HepG2 (cell line): ENCODE measurements at regions not wholly inside any gene's neighbourhood (a gene's known extent, or its start where the extent isn't known, plus 50 kb on each side); places are given as distances from the start of the nearest gene placed in this dataset.
A peak's percentile ranks its signal among the peaks of the same experiment; 100 is the strongest.

Experiments
- ATAC-seq: fragments of 200-7000 bp; cut with Tn5 transposase; 3 replicates; pipeline ENCODE4 v1.9.1; 2020; ENCODE audit warnings: mild to moderate bottlenecking, moderate library complexity
- BruUV-seq: library from RNA; stranded (reverse); fragments of 400-500 nt; replicated peaks from 2 replicates; lab custom pipeline; 2021; lab: Mats Ljungman, UMichigan
- CTCF ChIA-PET: fragments of 300-600 bp; formaldehyde crosslinking; extraction: SDS; loops from one replicate; lab custom pipeline; 2021; ENCODE audit warnings: low total read pairs, inconsistent platforms, low intra/inter-chr PET ratio; lab: Yijun Ruan, JAX
- POLR2A ChIA-PET: fragments of 350-600 bp; sonication (Branson Sonifier 250); formaldehyde crosslinking; loops from one replicate; lab custom pipeline; 2020; ENCODE audit warnings: antibody characterized with exemption, inconsistent platforms; lab: Yijun Ruan, JAX
- DNase-seq: peaks from one replicate; pipeline ENCODE4 v3.0.0-alpha.2; 2015; ENCODE audit warnings: low spot score
- FAIRE-seq: peaks from 3 replicates; lab custom pipeline; 2011; peaks lifted over from hg19 to GRCh38; lab: Jason Lieb, UNC
- H2AFZ ChIP-seq: one replicate; pipeline ENCODE4 v1.6.1; 2011; ENCODE audit warnings: low read length, inconsistent platforms
- H3K27ac ChIP-seq: fragments of 300-600 bp; 3 replicates; pipeline ENCODE4 v1.8.0; 2011; ENCODE audit warnings: mixed run types, mild to moderate bottlenecking, mixed read lengths, low read length, inconsistent platforms; ENCODE audit not compliant: insufficient read depth; ENCODE audit errors: extremely low read length
- H3K27me3 ChIP-seq, 2 experiments: fragments of 200-600 bp in 1 of 2; 2 replicates in 1 of 2; 3 replicates in 1 of 2; pipeline versions ENCODE4 v1.6.0 to v1.8.0; 2011; ENCODE audit warnings: low read length in 2 of 2, mild to moderate bottlenecking in 2 of 2, moderate library complexity in 2 of 2, inconsistent platforms in 1 of 2; ENCODE audit not compliant: insufficient read depth in 2 of 2, control insufficient read depth in 1 of 2
- H3K36me3 ChIP-seq, 2 experiments: fragments of 200-600 bp in 1 of 2; replicated peaks in 1 of 2; 2 replicates in 1 of 2; 3 replicates in 1 of 2; pipeline versions ENCODE4 v1.5.1 to v1.8.0; 2011; ENCODE audit warnings: low read length in 2 of 2, inconsistent platforms in 1 of 2; ENCODE audit not compliant: insufficient read depth in 2 of 2, control insufficient read depth in 1 of 2
- H3K4me1 ChIP-seq: 2 replicates; pipeline ENCODE4 v1.5.1; 2012; ENCODE audit warnings: low read length, inconsistent platforms; ENCODE audit not compliant: insufficient read depth
- H3K4me2 ChIP-seq: 2 replicates; pipeline ENCODE4 v1.6.0; 2011; ENCODE audit warnings: low read depth, low read length, inconsistent platforms
- H3K4me3 ChIP-seq, 3 experiments: fragments of 200-600 bp in 1 of 3; sonication (generic), shearing (Covaris generic) in 1 of 3; replicated peaks in 1 of 3; 2 replicates each; pipeline ENCODE4 v1.5.1; 2011 to 2016; ENCODE audit warnings: low read length in 3 of 3, inconsistent platforms in 2 of 3, low read depth in 2 of 3, mild to moderate bottlenecking in 2 of 3, control low read depth in 1 of 3, mixed read lengths in 1 of 3; ENCODE audit not compliant: insufficient read depth in 1 of 3
- H3K79me2 ChIP-seq: one replicate; pipeline ENCODE4 v1.6.1; 2011; ENCODE audit warnings: low read length, inconsistent platforms; ENCODE audit not compliant: insufficient read depth
- H3K9ac ChIP-seq: 2 replicates; pipeline ENCODE4 v1.6.0; 2011; ENCODE audit warnings: mild to moderate bottlenecking, low read depth, low read length, inconsistent platforms; ENCODE audit not compliant: insufficient read depth
- H3K9me3 ChIP-seq: 2 replicates; pipeline ENCODE4 v1.5.1; 2012; ENCODE audit warnings: mild to moderate bottlenecking, low read length
- H4K20me1 ChIP-seq: 2 replicates; pipeline ENCODE4 v1.6.0; 2011; ENCODE audit warnings: inconsistent platforms, mild to moderate bottlenecking, low read length, moderate library complexity; ENCODE audit not compliant: insufficient read depth
- ADNP ChIP-seq: sonication (generic); formaldehyde crosslinking; IDR thresholded peaks from 2 replicates; pipeline ENCODE4 v1.4.0; 2020; ENCODE audit warnings: missing genetic modification reagents
- CAMTA2 ChIP-seq: sonication (generic); formaldehyde crosslinking; IDR thresholded peaks from 2 replicates; pipeline ENCODE4 v1.4.0; 2020; ENCODE audit warnings: mild to moderate bottlenecking, missing genetic modification reagents, borderline replicate concordance
- CTCF ChIP-seq: sonication (generic); formaldehyde crosslinking; IDR thresholded peaks from 2 replicates; pipeline ENCODE4 v1.5.0; 2020; ENCODE audit warnings: mild to moderate bottlenecking, missing genetic modification reagents, moderate library complexity
- DNMT1 ChIP-seq: sonication (generic); formaldehyde crosslinking; IDR thresholded peaks from 2 replicates; pipeline ENCODE4 v1.5.1; 2020; ENCODE audit warnings: mild to moderate bottlenecking, missing genetic modification reagents
- ESRRA ChIP-seq: sonication (generic); formaldehyde crosslinking; IDR thresholded peaks from 2 replicates; pipeline ENCODE4 v1.5.1; 2020; ENCODE audit warnings: mild to moderate bottlenecking, low read depth, missing genetic modification reagents
- GTF2F1 ChIP-seq: fragments of 150-350 bp; IDR thresholded peaks from 2 replicates; pipeline ENCODE4 v1.6.1; 2014; ENCODE audit warnings: low read length
- HDAC1 ChIP-seq: sonication (generic); formaldehyde crosslinking; IDR thresholded peaks from 2 replicates; pipeline ENCODE4 v1.5.1; 2020; ENCODE audit warnings: mild to moderate bottlenecking, missing genetic modification reagents
- HNF4A ChIP-seq: sonication (generic); formaldehyde crosslinking; IDR thresholded peaks from 2 replicates; pipeline ENCODE4 v1.4.0; 2020; ENCODE audit warnings: missing genetic modification reagents
- HNRNPL ChIP-seq: fragments of 200-400 bp; formaldehyde crosslinking; IDR thresholded peaks from 2 replicates; pipeline ENCODE4 v1.6.1; 2017; ENCODE audit warnings: mild to moderate bottlenecking, low read depth, low read length
- KDM1A ChIP-seq: IDR thresholded peaks from 2 replicates; pipeline ENCODE4 v1.6.1; 2016; ENCODE audit warnings: missing compliant biosample characterization
- NFKB2 ChIP-seq: sonication (generic); formaldehyde crosslinking; IDR thresholded peaks from 2 replicates; pipeline ENCODE4 v1.4.0; 2020; ENCODE audit warnings: missing genetic modification reagents, borderline replicate concordance
- PBX2 ChIP-seq: IDR thresholded peaks from 2 replicates; pipeline ENCODE4 v1.6.1; 2016; ENCODE audit warnings: control low read depth
- RBAK ChIP-seq: sonication (generic); formaldehyde crosslinking; IDR thresholded peaks from 2 replicates; pipeline ENCODE4 v1.5.1; 2020; ENCODE audit warnings: mild to moderate bottlenecking, missing genetic modification reagents
- SIX4 ChIP-seq: sonication (generic); formaldehyde crosslinking; IDR thresholded peaks from 2 replicates; pipeline ENCODE4 v1.4.0; 2020; ENCODE audit warnings: missing genetic modification reagents
- SUZ12 ChIP-seq: fragments of 150-350 bp; IDR thresholded peaks from 2 replicates; pipeline ENCODE4 v1.6.1; 2014; ENCODE audit warnings: low read depth, low read length
- TBP ChIP-seq: sonication (generic); formaldehyde crosslinking; IDR thresholded peaks from 2 replicates; pipeline ENCODE4 v1.5.0; 2020; ENCODE audit warnings: missing genetic modification reagents
- ZFP82 ChIP-seq: sonication (generic); formaldehyde crosslinking; IDR thresholded peaks from 2 replicates; pipeline ENCODE4 v1.5.1; 2020; ENCODE audit warnings: mild to moderate bottlenecking, missing genetic modification reagents, borderline replicate concordance
- ZMYM3 ChIP-seq: sonication (generic); formaldehyde crosslinking; IDR thresholded peaks from 2 replicates; pipeline ENCODE4 v1.5.1; 2020; ENCODE audit warnings: mild to moderate bottlenecking, missing genetic modification reagents
- ZNF432 ChIP-seq: sonication (generic); formaldehyde crosslinking; IDR thresholded peaks from 2 replicates; pipeline ENCODE4 v1.5.0; 2020; ENCODE audit warnings: missing genetic modification reagents, mild to moderate bottlenecking, borderline replicate concordance
- ZNF619 ChIP-seq: sonication (generic); formaldehyde crosslinking; IDR thresholded peaks from 2 replicates; pipeline ENCODE4 v1.4.0; 2020; ENCODE audit warnings: mild to moderate bottlenecking, missing genetic modification reagents
- ZNF746 ChIP-seq: sonication (generic); formaldehyde crosslinking; IDR thresholded peaks from 2 replicates; pipeline ENCODE4 v1.8.0; 2022; ENCODE audit warnings: mild to moderate bottlenecking, missing genetic modification reagents
- WGBS: methylation state at CpG from one replicate; pipeline ENCODE4 v1.1.6; 2017; ENCODE audit warnings: low lambda C conversion rate; 5-methylcytosine and 5-hydroxymethylcytosine counted together
- in situ Hi-C: cut with HindIII; loops from 2 replicates; pipeline ENCODE4 v1.10.0; 2017; ENCODE audit warnings: low pct_unique_long_range_greater_than_20kb; ENCODE audit not compliant: extremely low pct_ligation_motif_present
- intact Hi-C: fragments of 100-400 bp; cut with micrococcal nuclease; formaldehyde crosslinking; loops from one replicate; pipeline ENCODE4 v1.10.0; 2022; ENCODE audit not compliant: unreplicated experiment
- TF ChIP-seq, protein P1 (sequence below): sonication (generic); formaldehyde crosslinking; IDR thresholded peaks from 2 replicates; pipeline ENCODE4 v1.8.0; 2023; ENCODE audit warnings: mild to moderate bottlenecking, missing genetic modification reagents

GRCh38 chr7:101733713-101734475 lies 83.5 kb upstream of the CUX1 start:
- FAIRE-seq (no peak), ATAC-seq (peak; percentile 78), DNase-seq (peak; percentile 57)
- in situ Hi-C loops (no loop called here), intact Hi-C loops (loop anchor here (1.0 kb wide), 1 partner anchor 31 kb away; no protein-coding TSS in a partner anchor)
- Histone ChIP-seq H3K27ac (no peak overlapping the region), H3K4me3 (peak overlapping the region; percentile 2 to 61 (median 47); a peak in 4 of 6 replicates), H2AFZ (no peak overlapping the region), H3K9me3 (no peaks in the 10 kb centered on the region), H3K36me3 (no peaks in the 10 kb centered on the region), H3K79me2 (no peaks in the 10 kb centered on the region), H3K4me1 (peaks cover 24% of the 10 kb centered on the region), H3K27me3 (peaks cover 0 to 7% of the 10 kb centered on the region in 2 experiments; a peak in 3 of 5 replicates), H3K4me2 (peak overlapping the region; percentile 76), H4K20me1 (no peaks in the 10 kb centered on the region), H3K9ac (no peak overlapping the region)
- 15% methylated on average over 17 of the region's 24 CpGs for WGBS
- no TSS peak for BruUV-seq
- ChIA-PET CTCF (no interaction called here), POLR2A (no interaction called here)
- no peak for TF ChIP-seq ZNF746 (CRISPR knock-in tag)
- no peak for TF ChIP-seq RBAK (CRISPR knock-in tag)
- TF ChIP-seq CAMTA2: no peak
- TF ChIP-seq GTF2F1: no peak
- TF ChIP-seq HDAC1 (CRISPR knock-in tag): peak; percentile 16; the same call in 1 of the 2 replicates
- no peak for TF ChIP-seq ZNF619 (CRISPR knock-in tag)
- no peak for TF ChIP-seq TBP (CRISPR knock-in tag)
- TF ChIP-seq HNF4A (CRISPR knock-in tag): no peak
- TF ChIP-seq SUZ12: no peak
- TF ChIP-seq ZFP82: no peak
- TF ChIP-seq KDM1A (CRISPR knock-in tag): peak; percentile 95
- TF ChIP-seq, protein P1, sequence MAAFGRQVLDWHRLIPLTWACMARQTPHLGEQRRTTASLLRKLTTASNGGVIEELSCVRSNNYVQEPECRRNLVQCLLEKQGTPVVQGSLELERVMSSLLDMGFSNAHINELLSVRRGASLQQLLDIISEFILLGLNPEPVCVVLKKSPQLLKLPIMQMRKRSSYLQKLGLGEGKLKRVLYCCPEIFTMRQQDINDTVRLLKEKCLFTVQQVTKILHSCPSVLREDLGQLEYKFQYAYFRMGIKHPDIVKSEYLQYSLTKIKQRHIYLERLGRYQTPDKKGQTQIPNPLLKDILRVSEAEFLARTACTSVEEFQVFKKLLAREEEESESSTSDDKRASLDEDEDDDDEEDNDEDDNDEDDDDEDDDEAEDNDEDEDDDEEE (CRISPR knock-in tag): no peak
- no peak for TF ChIP-seq PBX2 (CRISPR knock-in tag)
- TF ChIP-seq HNRNPL: no peak
- TF ChIP-seq DNMT1 (CRISPR knock-in tag): no peak
- TF ChIP-seq ZNF432 (CRISPR knock-in tag): no peak
- no peak for TF ChIP-seq CTCF (CRISPR knock-in tag)
- TF ChIP-seq NFKB2 (CRISPR knock-in tag): no peak
- peak; percentile 69 for TF ChIP-seq SIX4 (CRISPR knock-in tag)
- peak; percentile 87 for TF ChIP-seq ZMYM3 (CRISPR knock-in tag)
- TF ChIP-seq ESRRA (CRISPR knock-in tag): no peak
- TF ChIP-seq ADNP: peak; percentile 81
